GM21576 (cell line): ENCODE measurements at regions not wholly inside any gene's neighbourhood (a gene's known extent, or its start where the extent isn't known, plus 50 kb on each side); places are given as distances from the start of the nearest gene placed in this dataset.

Source experiments
- ATAC-seq: cut with Tn5 transposase; IDR thresholded peaks from one replicate; pipeline ENCODE4 v1.9.1; 2021; ENCODE audit warnings: mild to moderate bottlenecking, moderate library complexity; ENCODE audit not compliant: unreplicated experiment

- ATAC-seq = no peak
Measured at GRCh38 chr2:157125685-157126084, 131.8 kb upstream of the GALNT5 start.

- ATAC-seq = no peak
Measured at GRCh38 chr2:157127249-157128012, 130.1 kb upstream of the GALNT5 start.

DNA sequence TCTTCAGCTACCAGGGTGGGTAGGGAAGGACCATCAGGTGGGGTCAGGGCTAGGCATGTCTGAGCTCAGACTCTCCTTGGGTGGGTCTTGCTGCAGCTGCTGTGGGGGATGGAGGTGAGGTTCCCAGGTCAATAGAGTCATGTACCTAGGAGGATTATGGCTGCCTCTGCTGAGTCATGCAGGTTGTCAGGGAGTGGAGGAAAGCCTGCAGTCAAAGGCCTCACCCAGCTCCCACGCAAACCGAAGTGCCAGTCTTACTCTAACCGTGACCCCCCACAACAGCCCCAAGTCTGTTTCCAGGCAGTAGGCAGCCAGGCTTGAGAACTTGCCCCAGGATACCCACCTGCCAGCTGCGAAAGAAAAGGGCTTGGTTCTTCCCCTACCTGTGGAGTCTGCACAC, 113.6 kb upstream of the GALNT5 start:
- ATAC-seq = no peak

DNA sequence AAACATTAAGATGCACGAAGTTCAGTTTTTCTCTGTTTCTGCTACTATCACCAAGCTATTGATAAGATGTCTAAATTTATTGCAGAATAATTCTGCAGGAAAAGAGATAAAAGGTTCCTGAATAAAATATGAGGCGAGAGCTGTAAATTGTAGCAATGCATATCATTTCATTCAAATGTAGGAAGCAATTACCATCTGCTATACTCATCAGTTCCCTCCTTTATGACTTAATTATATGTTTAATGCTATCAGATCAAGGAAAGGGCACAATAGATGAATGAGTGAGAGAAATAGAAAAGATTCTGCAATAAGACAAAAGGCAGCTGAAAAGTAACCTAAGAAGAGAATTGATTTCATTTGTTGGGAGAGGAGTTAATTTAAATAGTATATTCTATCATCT, 108.2 kb upstream of the GALNT5 start:
- ATAC-seq = no peak

- peak; percentile 87 for ATAC-seq
Measured at GRCh38 chr2:157150747-157151146, 106.8 kb upstream of the GALNT5 start.

GRCh38 chr2:157152362-157152761, 105.1 kb upstream of the GALNT5 start:
- ATAC-seq = no peak

DNA sequence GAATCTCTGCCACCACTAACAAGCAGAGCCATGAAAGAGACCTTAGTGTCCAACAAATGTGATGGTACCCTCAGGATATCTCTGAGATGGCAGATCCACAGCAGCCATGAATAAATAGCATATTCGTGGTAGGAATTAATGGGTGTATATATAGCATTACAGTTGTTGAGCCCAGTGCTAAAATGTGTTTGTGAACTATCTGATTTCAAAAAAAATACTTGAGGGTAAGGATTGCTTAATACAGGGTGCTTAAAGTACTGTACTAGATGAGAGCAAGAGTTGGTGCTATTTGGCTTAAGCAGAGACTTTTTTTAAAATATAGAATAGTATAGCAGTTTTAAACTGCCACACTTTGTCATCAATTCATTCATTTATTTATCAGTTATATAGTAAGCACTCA, 101.5 kb upstream of the GALNT5 start:
- no peak for ATAC-seq

- ATAC-seq = no peak
Measured at GRCh38 chr2:157158111-157158510, 99.4 kb upstream of the GALNT5 start.

DNA sequence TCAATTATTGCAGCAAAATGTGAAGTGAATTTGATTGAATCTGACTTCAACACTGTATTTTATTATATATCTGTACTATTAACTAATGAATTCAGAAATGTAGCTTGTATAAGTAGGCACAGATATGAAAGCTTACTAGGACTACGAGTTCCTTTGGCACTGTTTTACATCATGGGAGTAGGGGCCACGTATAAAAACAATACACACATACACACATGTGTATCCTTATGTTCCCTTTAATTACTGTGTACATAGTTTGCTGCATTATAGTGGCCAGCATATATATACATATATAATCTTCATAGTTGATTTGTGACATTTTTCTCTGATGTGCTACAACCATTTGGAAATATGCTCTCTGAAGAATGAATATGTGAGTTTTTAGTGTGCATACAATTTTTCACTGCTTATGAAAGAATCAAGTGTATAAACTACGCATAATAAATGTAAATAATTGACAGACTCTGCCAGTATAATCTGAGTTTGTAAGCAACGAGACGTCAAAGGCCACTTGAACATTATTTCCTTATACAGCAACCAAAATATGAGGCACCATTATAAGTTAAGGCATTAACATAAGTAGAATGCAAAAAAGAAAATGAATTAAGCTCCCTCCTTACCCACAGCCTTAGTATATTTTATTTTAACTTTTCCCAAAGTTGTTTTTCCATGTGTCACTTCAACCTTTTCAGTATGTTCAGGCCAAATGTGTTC, 98.1 kb upstream of the GALNT5 start:
- ATAC-seq = no peak

- no peak for ATAC-seq
Measured at GRCh38 chr2:157160111-157160510, 97.4 kb upstream of the GALNT5 start.

GRCh38 chr2:157164370-157164769, 93.1 kb upstream of the GALNT5 start:
- ATAC-seq = no peak

GRCh38 chr2:157164891-157165290, 92.6 kb upstream of the GALNT5 start:
- no peak for ATAC-seq

DNA sequence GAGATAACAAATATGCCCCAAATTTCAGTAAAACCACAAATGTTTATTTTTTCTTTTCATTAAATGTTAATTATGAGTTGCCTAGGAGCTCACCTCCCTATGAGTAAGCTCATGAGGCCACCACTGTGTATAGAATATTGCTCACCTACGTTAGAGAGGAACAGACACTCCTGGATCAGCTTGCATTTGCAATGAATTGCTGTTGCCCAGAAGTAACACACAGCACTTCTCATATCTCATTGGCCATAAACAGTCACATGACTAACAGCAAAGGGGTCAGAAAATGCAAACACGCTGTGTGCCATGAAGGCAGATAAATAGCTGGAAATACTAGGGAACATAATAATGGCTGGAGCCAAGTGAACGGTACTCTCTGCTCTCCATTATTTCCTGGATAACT, 89.0 kb upstream of the GALNT5 start:
- ATAC-seq = no peak

- ATAC-seq = no peak
Measured at GRCh38 chr2:157169889-157170288, 87.6 kb upstream of the GALNT5 start.

DNA sequence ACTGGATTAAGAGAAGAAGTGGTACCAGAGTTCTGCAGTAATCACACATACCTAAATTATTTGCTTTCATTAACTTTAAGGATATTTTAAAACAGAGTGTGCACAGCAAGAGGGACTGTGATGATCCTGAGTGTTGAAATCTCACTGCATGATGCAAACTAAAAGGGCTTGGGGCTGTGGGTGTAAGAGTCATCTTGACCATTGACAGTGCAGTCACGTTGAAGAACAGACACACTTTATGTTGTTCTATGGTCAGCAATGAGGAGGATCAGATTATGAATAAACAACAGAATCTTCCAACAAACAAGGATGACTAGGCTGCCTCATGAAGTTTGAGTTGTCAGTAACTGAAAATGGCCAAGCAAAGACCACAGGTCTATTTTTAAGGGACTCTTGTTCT, 87.2 kb upstream of the GALNT5 start:
- ATAC-seq = no peak

- no peak for ATAC-seq
Measured at GRCh38 chr2:157172239-157172638, 85.3 kb upstream of the GALNT5 start.

GRCh38 chr2:157172866-157173578, 84.5 kb upstream of the GALNT5 start:
- no peak for ATAC-seq

- no peak for ATAC-seq
Measured at GRCh38 chr2:157173740-157174184, 83.7 kb upstream of the GALNT5 start.

GRCh38 chr2:157174321-157174720, 83.2 kb upstream of the GALNT5 start:
- no peak for ATAC-seq

DNA sequence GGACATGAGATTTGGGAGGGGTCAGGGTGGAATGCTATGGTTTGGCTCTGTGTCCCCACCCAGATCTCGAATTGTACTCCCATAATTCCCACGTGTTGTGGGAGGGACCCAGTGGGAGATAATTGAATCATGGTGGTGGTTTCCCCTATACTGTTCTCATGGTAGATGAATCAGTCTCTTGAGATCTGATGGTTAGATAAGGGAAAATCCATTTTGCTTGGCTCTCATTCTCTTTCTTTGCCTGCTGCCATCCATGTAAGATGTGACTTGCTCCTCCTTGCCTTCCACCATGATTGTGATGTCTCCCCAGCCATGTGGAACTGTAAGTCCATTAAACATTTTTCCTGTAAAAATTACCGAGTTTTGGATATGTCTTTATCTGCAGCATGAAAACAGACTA, 80.9 kb upstream of the GALNT5 start:
- no peak for ATAC-seq

- ATAC-seq = no peak
Measured at GRCh38 chr2:157178874-157179273, 78.6 kb upstream of the GALNT5 start.
